Thyroid gland (tissue), 4 donors: ENCODE measurements at regions not wholly inside any gene's neighbourhood (a gene's known extent, or its start where the extent isn't known, plus 50 kb on each side); places are given as distances from the start of the nearest gene placed in this dataset.
"Not testable (repeated sequence)": the region's sequence is repeated elsewhere in the genome, so short reads cannot be mapped to it uniquely, and the experiment has no call there.

Source experiments
- DNase-seq, 2 donors: peaks; one replicate each; pipeline ENCODE4 v3.0.0-alpha.2; 2019
- H3K27ac ChIP-seq, 3 donors: fragments of 200-600 bp; sonication (generic); 1 replicate in 2 of 3; 2 replicates in 1 of 3; pipeline ENCODE4 v1.5.1; 2016 to 2019; ENCODE audit warnings: mild to moderate bottlenecking in 1 of 3, moderate library complexity in 1 of 3
- H3K27me3 ChIP-seq: fragments of 200-600 bp; sonication (generic); one replicate; pipeline ENCODE4 v1.5.1; 2019
- H3K36me3 ChIP-seq, 2 donors: fragments of 200-600 bp; sonication (generic); one replicate each; pipeline ENCODE4 v1.5.1; 2016 to 2019
- H3K4me1 ChIP-seq, 2 donors: fragments of 200-600 bp; sonication (generic); one replicate each; pipeline ENCODE4 v1.5.1; 2017 to 2019
- H3K4me3 ChIP-seq, 3 donors: fragments of 200-600 bp; sonication (generic); replicated peaks in 1 of 3; 1 replicate in 2 of 3; 2 replicates in 1 of 3; pipeline ENCODE4 v1.5.1; 2016; ENCODE audit warnings: mild to moderate bottlenecking in 1 of 3
- H3K9me3 ChIP-seq: fragments of 200-600 bp; sonication (generic); one replicate; pipeline ENCODE4 v1.5.1; 2017
- POLR2A ChIP-seq, 2 donors: fragments of 450-650 bp; IDR thresholded peaks; one replicate each; pipeline ENCODE4 v1.6.1; 2017; ENCODE audit warnings: antibody characterized with exemption in 2 of 2, mild to moderate bottlenecking in 2 of 2, moderate library complexity in 1 of 2
- WGBS, 2 donors: methylation state at CpG; one replicate each; pipeline ENCODE4 v1.1.5; 2017; 5-methylcytosine and 5-hydroxymethylcytosine counted together
- intact Hi-C: fragments of 100-400 bp; cut with DNase I; formaldehyde crosslinking; loops from one replicate; pipeline ENCODE4 v1.15.1; 2023
- TF ChIP-seq, protein P1 (sequence below), 6 experiments: fragments of 200-600 bp in 3 of 6; fragments of 450-650 bp in 3 of 6; sonication (generic) in 3 of 6; IDR thresholded peaks; one replicate each; pipeline ENCODE4 v1.5.1; 2016 to 2019; ENCODE audit warnings: antibody characterized with exemption in 6 of 6, mild to moderate bottlenecking in 2 of 6, inconsistent platforms in 1 of 6, moderate library complexity in 1 of 6

DNA sequence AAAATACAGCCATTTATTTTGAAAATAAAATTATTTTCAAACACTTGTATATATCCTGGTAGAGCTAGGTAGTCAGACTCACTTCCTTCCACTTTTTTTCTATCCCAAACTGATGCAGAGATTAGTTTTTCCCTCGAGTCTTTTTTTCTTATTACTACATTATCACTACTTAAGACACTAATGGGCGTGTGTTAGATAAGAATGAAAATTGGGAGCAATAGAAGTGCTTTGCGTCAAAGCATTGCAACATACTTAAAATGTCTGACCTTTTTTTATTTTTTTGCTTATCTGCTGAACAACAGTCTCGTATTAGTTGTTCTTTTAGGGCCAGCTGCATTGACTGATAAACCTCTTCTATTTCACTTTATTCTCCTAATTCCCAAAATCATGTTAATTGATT is 1278.7 kb downstream of the CDH12 start:
- Histone ChIP-seq H3K4me1 (no peaks in the 10 kb centered on the region), H3K27ac (no peak overlapping the region), H3K9me3 (no peaks in the 10 kb centered on the region), H3K4me3 (no peak overlapping the region), H3K36me3 (no peaks in the 10 kb centered on the region), H3K27me3 (no peaks in the 10 kb centered on the region)
- no peak for DNase-seq
- TF ChIP-seq POLR2A (IDR thresholded peaks at IDR 0.05): no peak
- TF ChIP-seq, protein P1, sequence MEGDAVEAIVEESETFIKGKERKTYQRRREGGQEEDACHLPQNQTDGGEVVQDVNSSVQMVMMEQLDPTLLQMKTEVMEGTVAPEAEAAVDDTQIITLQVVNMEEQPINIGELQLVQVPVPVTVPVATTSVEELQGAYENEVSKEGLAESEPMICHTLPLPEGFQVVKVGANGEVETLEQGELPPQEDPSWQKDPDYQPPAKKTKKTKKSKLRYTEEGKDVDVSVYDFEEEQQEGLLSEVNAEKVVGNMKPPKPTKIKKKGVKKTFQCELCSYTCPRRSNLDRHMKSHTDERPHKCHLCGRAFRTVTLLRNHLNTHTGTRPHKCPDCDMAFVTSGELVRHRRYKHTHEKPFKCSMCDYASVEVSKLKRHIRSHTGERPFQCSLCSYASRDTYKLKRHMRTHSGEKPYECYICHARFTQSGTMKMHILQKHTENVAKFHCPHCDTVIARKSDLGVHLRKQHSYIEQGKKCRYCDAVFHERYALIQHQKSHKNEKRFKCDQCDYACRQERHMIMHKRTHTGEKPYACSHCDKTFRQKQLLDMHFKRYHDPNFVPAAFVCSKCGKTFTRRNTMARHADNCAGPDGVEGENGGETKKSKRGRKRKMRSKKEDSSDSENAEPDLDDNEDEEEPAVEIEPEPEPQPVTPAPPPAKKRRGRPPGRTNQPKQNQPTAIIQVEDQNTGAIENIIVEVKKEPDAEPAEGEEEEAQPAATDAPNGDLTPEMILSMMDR (IDR thresholded peaks at IDR 0.05): no peak
- intact Hi-C loops: no loop called here
- WGBS, 2 donors: 72 to 80% methylated on average over 4 of the region's 4 CpGs

DNA sequence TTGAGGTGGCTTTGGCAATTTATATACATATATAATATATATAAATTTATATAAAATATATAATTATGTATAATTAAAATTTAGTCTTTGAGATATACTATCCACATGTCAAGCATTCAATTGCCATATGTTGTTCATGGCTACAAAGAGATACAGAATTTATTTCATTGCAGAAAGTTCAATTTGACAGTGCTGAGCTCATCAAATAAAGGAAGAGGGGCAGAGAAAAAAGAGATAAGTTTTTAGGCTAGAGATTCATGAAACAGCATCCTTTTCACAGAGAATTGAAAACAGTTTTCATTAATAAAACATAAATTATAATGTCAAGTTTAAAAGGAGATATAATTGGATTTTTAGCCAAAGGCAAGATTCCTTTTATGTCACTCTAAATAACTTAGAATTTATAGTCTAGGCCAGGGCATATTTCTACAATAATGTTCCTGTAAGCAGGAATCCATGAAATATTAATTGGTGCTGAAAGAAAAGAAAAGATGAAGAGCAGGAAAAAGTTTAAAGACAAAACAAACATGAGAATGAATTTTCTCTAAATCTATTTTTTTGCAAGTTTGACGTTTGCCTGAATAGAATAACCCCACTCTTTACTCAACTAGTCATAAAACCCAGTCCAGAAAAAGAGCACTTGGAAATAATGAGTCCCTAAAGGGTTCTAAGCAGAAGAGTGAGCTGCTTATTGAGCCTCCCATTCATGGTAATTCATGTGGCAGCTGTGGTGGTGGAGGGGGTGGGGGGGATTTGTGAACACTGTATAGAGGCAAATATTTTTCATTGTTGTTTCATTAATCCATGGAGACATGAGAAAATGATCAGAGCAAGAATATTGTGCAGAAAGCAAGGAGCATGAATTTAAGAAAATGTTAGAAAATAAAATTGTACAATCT is 1279.5 kb downstream of the CDH12 start:
- no peak for TF ChIP-seq POLR2A (IDR thresholded peaks at IDR 0.05)
- TF ChIP-seq, protein P1 (IDR thresholded peaks at IDR 0.05): no peak
- H3K36me3 ChIP-seq: no peaks in the 10 kb centered on the region
- WGBS, 2 donors: 66 to 68% methylated on average over 1 of the region's 1 CpG
- DNase-seq: no peak
- no peaks in the 10 kb centered on the region for H3K9me3 ChIP-seq
- H3K27me3 ChIP-seq: no peaks in the 10 kb centered on the region
- no peaks in the 10 kb centered on the region for H3K4me1 ChIP-seq
- H3K4me3 ChIP-seq: no peak overlapping the region
- no peak overlapping the region for H3K27ac ChIP-seq
- intact Hi-C loops: no loop called here

DNA sequence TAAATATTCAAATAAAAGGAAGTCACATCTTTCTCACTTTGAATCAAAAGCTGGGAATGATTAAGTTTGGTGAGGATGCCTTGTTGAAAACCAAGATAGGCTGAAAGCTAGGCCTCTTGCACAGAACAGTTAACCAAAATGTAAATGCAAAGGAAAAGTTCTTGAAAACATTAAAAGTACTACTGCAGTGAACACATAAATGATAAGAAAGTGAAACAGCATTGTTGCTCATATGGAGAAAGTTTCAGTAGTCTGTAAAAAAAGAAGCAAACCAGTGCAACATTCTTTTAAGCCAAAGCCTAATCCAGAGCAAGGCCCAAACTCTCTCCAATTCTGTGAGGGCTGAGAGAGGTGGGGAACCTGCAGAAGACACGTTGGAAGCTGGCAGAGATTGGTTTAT is 1281.9 kb downstream of the CDH12 start:
- H3K4me1 ChIP-seq, H3K27me3 ChIP-seq, H3K27ac ChIP-seq, DNase-seq, H3K36me3 ChIP-seq, H3K9me3 ChIP-seq, H3K4me3 ChIP-seq, intact Hi-C loops: not testable (repeated sequence)
- WGBS, 2 donors: 64 to 74% methylated on average over 1 of the region's 1 CpG

DNA sequence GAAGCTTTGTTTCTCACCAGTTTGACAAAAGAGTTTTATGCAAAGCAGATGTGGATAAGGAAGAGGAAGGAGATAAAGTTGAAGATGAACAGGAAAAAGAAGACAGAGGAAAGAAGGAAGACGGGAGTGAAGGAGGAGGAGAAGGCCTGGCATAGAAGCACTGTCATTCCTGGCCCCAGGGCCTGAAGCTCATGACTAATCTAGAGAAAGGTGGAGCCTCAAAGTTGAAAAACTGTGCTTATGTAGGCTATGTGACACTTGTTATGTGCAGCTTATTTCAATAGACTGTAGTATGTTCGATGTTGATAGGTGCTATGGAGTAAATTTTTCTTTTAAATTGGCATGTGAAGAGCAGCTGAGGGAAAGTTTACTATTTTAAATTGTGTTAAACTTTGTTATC is 1294.0 kb downstream of the CDH12 start:
- DNase-seq, H3K4me1 ChIP-seq, H3K27ac ChIP-seq, H3K36me3 ChIP-seq, intact Hi-C loops, H3K27me3 ChIP-seq, H3K9me3 ChIP-seq, H3K4me3 ChIP-seq: not testable (repeated sequence)
- 87 to 91% methylated on average over 2 of the region's 2 CpGs for WGBS, 2 donors

DNA sequence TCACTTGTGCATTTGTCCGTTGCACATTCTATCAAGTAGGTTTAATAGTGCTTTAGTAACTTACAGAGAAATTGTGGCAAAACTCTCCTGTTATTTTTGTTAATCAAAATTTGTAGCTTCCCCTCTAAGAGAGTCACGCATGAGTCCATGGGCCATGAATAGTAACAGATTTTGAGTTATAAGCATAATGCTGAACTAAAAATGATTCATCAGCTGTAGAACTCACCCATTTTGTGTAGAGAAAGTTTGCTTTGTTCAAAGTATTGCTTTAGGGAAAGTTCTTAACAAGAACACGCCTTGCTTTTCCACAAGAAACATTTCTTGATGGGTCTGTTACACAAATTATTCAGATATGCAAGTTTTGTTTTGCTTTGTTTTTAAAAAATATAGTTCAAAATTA is 1300.9 kb downstream of the CDH12 start:
- H3K27me3 ChIP-seq, DNase-seq, H3K4me1 ChIP-seq, H3K9me3 ChIP-seq, intact Hi-C loops, H3K4me3 ChIP-seq, H3K36me3 ChIP-seq, H3K27ac ChIP-seq: not testable (repeated sequence)
- 97 to 98% methylated on average over 2 to 3 of the region's 3 CpGs for WGBS, 2 donors

DNA sequence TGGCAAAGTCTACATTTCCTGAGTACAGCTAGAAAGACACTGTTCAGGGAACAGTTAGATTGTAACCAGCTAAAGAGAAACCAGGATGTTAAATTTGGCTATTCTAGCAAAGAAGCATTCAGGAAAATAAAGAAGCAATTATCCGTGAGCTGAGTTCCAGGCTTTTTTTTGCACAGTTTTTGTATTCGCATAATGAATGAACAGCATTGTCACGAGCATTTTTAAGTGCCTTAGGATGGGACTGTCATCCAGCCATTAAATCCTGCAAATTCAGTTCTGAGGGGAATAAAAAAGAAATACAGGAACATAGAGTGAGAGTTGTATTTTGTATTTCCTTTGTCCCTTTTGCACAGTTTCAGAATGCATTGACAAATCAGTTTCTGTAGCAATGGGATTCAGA is 1302.2 kb downstream of the CDH12 start:
- DNase-seq, H3K4me1 ChIP-seq, H3K36me3 ChIP-seq, H3K9me3 ChIP-seq, intact Hi-C loops, H3K27me3 ChIP-seq, H3K4me3 ChIP-seq, H3K27ac ChIP-seq: not testable (repeated sequence)
- WGBS, 2 donors: 90 to 91% methylated on average over 3 of the region's 3 CpGs

DNA sequence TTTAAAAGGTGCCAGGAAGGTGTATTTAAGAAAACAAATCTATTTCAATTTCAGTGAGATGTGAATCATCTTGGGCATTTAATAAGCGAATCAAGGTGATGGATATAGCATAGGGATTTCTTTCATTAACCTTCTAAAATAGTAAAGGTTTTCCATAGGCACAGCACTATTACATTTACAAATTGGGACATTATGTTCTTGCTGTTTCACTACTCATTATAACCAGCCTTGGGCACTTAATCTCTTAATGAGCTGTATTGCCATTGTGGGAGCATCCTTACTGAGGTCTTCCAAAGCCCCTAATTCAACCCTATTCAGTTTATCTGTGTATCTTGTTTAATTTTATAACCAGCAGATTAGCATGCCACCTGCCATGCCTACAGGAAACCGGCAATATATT is 1305.5 kb downstream of the CDH12 start:
- H3K9me3 ChIP-seq, intact Hi-C loops, H3K27ac ChIP-seq, H3K36me3 ChIP-seq, DNase-seq, H3K27me3 ChIP-seq, H3K4me3 ChIP-seq, H3K4me1 ChIP-seq: not testable (repeated sequence)
- 93 to 99% methylated on average over 2 of the region's 2 CpGs for WGBS, 2 donors

DNA sequence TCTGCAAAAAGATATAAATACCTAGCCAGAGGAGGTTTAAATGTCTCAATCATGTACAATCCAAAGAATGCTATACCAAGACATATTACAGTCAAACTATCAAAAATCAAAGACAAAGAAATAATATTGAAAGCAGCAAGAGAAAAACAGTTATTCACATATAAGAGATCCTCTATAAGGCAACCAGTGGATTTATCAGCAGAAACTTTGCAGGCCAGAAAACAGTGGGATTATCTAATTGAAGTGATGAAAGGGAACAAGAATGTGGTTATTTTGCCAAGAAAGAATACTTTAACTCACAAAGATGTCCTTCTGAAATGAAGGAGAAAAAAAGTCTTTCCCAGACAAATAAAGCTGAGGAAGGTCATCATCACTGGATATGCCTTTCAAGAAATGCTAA is 1318.0 kb downstream of the CDH12 start:
- intact Hi-C loops, H3K4me3 ChIP-seq, H3K4me1 ChIP-seq, DNase-seq, H3K36me3 ChIP-seq, H3K27me3 ChIP-seq, H3K9me3 ChIP-seq, H3K27ac ChIP-seq: not testable (repeated sequence)

DNA sequence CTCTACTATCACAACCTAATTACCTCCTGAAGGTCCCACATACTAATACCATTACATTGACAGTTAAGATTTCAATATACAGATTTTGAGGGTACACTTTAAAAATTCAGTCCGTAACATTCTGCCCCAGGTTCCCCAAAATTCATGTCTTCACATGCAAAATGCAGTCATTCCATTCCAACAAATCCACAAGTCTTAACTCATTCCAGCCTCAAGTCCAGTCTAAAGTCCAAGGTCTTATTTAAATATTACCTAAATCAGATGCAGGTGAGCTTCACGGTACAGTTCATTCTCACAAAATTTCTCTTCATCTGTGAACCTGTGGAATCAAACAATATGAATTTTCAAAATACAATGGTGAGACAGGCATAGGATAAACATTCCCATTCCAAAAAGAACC is 1332.0 kb downstream of the CDH12 start:
- H3K4me3 ChIP-seq, H3K9me3 ChIP-seq, H3K36me3 ChIP-seq, H3K27me3 ChIP-seq, H3K4me1 ChIP-seq, intact Hi-C loops, DNase-seq, H3K27ac ChIP-seq: not testable (repeated sequence)
- WGBS, 2 donors: 95 to 100% methylated on average over 2 of the region's 2 CpGs

DNA sequence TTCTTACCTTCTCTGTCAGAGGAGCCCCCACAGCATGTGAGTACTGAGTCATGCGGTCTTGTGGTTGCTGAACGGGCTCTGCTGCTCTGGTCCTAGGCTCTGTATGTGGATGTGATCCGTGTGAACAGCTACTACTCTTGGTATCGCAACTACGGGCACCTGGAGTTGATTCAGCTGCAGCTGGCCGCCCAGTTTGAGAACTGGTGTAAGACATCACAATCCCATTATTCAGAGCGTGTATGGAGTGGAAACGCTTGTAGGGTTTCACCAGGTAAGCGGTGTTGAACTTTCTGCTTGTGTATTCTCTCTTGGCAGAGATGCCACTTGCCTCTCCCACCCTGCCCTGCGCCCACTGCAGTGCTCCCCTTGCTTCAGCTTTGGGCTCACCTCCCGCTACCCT is 1356.2 kb downstream of the CDH12 start:
- H3K36me3 ChIP-seq, H3K4me1 ChIP-seq, H3K27ac ChIP-seq, H3K27me3 ChIP-seq, intact Hi-C loops, H3K9me3 ChIP-seq, H3K4me3 ChIP-seq, DNase-seq: not testable (repeated sequence)
- 98 to 100% methylated on average over 2 to 9 of the region's 11 CpGs for WGBS, 2 donors

DNA sequence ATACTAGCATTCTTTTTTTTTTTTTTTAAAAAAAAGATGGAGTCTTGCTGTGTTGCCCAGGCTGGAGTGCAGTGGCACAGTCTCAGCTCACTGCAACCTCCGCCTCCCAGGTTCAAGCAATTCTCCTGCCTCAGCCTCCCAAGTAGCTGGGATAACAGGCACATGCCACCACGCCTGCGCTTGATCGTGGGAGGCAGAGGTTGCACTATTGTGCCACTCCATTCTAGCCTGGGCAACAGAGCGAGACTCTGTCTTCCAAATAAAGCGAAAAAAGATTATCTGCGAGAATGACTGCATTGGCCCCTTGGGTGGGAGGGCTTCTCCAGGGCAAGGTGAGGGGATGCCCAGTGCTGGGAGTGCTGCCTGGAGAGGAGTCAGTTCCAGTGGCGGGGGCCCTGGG is 1357.1 kb downstream of the CDH12 start:
- WGBS, 2 donors: 91 to 92% methylated on average over 8 of the region's 8 CpGs
- intact Hi-C loops, H3K4me1 ChIP-seq, DNase-seq, H3K4me3 ChIP-seq, H3K27ac ChIP-seq, H3K9me3 ChIP-seq, H3K36me3 ChIP-seq, H3K27me3 ChIP-seq: not testable (repeated sequence)
